Left lung (tissue), 4 donors: ENCODE measurements at regions not wholly inside any gene's neighbourhood (a gene's known extent, or its start where the extent isn't known, plus 50 kb on each side); places are given as distances from the start of the nearest gene placed in this dataset.

ENCODE experiments used
- ATAC-seq: fragments of 200-7000 bp; cut with Tn5 transposase; one replicate; pipeline ENCODE4 v1.9.1; 2020; ENCODE audit warnings: moderate library complexity
- DNase-seq, 4 donors: peaks; one replicate each; pipeline ENCODE4 v3.0.0-alpha.2; 2013 to 2020
- H3K27ac ChIP-seq, 2 donors: fragments of 200-600 bp; sonication (generic) in 1 of 2; one replicate each; pipeline versions ENCODE4 v1.5.0 to v1.8.0; 2020 to 2021
- H3K27me3 ChIP-seq, 2 donors: fragments of 200-600 bp; sonication (generic) in 1 of 2; one replicate each; pipeline versions ENCODE4 v1.5.0 to v1.8.0; 2020 to 2021
- H3K36me3 ChIP-seq, 2 donors: fragments of 200-600 bp; sonication (generic) in 1 of 2; one replicate each; pipeline versions ENCODE4 v1.5.0 to v1.8.0; 2020 to 2021
- H3K4me1 ChIP-seq, 2 donors: fragments of 200-600 bp; one replicate each; pipeline ENCODE4 v1.8.0; 2021
- H3K4me3 ChIP-seq, 2 donors: fragments of 200-600 bp; sonication (generic) in 1 of 2; one replicate each; pipeline versions ENCODE4 v1.5.0 to v1.8.0; 2020 to 2021; ENCODE audit warnings: mild to moderate bottlenecking in 1 of 2
- H3K9me3 ChIP-seq, 2 donors: fragments of 200-600 bp; sonication (generic) in 1 of 2; one replicate each; pipeline versions ENCODE4 v1.5.0 to v1.8.0; 2020 to 2021
- intact Hi-C, 2 donors: fragments of 100-400 bp; cut with DNase I; formaldehyde crosslinking; loops; one replicate each; pipeline versions ENCODE4 v1.11.2 to v1.14.2; 2022
- TF ChIP-seq, protein P1 (sequence below), 2 donors: fragments of 200-600 bp; sonication (generic) in 1 of 2; IDR thresholded peaks; one replicate each; pipeline versions ENCODE4 v1.5.0 to v1.8.0; 2021; ENCODE audit warnings: antibody characterized with exemption in 2 of 2
- donor health status: DM: no; HTN: yes; CAD: no.
- donor health status: DM: no; HTN: no; CAD: no.

- H3K27me3 ChIP-seq, result no peaks in the 10 kb centered on the region
- ATAC-seq, result no peak
- no peak overlapping the region for H3K27ac ChIP-seq
- H3K36me3 ChIP-seq, result no peaks in the 10 kb centered on the region
- TF ChIP-seq, protein P1, sequence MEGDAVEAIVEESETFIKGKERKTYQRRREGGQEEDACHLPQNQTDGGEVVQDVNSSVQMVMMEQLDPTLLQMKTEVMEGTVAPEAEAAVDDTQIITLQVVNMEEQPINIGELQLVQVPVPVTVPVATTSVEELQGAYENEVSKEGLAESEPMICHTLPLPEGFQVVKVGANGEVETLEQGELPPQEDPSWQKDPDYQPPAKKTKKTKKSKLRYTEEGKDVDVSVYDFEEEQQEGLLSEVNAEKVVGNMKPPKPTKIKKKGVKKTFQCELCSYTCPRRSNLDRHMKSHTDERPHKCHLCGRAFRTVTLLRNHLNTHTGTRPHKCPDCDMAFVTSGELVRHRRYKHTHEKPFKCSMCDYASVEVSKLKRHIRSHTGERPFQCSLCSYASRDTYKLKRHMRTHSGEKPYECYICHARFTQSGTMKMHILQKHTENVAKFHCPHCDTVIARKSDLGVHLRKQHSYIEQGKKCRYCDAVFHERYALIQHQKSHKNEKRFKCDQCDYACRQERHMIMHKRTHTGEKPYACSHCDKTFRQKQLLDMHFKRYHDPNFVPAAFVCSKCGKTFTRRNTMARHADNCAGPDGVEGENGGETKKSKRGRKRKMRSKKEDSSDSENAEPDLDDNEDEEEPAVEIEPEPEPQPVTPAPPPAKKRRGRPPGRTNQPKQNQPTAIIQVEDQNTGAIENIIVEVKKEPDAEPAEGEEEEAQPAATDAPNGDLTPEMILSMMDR (IDR thresholded peaks at IDR 0.05), result no peak
- H3K4me1 ChIP-seq, result peaks cover 0 to 3% of the 10 kb centered on the region in 2 donors
- intact Hi-C loops, result no loop called here
- H3K9me3 ChIP-seq, result no peaks in the 10 kb centered on the region
- no peak overlapping the region for H3K4me3 ChIP-seq
- DNase-seq, result no peak
Measured at GRCh38 chr2:48851161-48851560, 95.6 kb upstream of the LHCGR start.

DNA sequence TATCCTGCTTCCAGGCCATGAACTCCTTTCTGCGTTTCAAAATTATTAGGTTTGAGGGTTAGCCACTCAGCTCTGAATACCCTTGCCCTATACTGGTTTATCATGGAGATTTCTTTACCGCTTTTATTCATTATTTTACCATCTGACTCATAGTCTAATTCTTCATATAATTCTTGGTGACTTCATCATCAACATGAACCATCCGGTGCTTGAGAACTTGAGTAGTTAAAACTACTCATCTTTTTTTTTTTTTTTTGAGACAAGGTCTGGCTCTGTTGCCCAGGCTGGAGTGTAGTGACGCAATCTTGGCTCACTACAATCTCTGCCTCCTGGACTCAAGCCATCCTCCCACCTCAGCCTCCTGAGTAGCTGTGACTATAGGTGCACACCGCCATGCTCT is 94.2 kb upstream of the LHCGR start:
- no peaks in the 10 kb centered on the region for H3K27me3 ChIP-seq
- no peaks in the 10 kb centered on the region for H3K36me3 ChIP-seq
- ATAC-seq, result peak; percentile 42
- H3K27ac ChIP-seq, result no peak overlapping the region
- intact Hi-C loops, result no loop called here
- peaks cover 0 to 4% of the 10 kb centered on the region in 2 donors for H3K4me1 ChIP-seq
- H3K4me3 ChIP-seq, result no peak overlapping the region
- DNase-seq, result no peak
- TF ChIP-seq, protein P1 (IDR thresholded peaks at IDR 0.05), result no peak
- H3K9me3 ChIP-seq, result no peaks in the 10 kb centered on the region

GRCh38 chr2:48845684-48846083 is 90.2 kb upstream of the LHCGR start:
- H3K4me1 ChIP-seq, result peaks cover 0 to 4% of the 10 kb centered on the region in 2 donors
- H3K36me3 ChIP-seq, result no peaks in the 10 kb centered on the region
- no peak overlapping the region for H3K4me3 ChIP-seq
- no peak for ATAC-seq
- no peaks in the 10 kb centered on the region for H3K9me3 ChIP-seq
- no peaks in the 10 kb centered on the region for H3K27me3 ChIP-seq
- intact Hi-C loops, result no loop called here
- H3K27ac ChIP-seq, result no peak overlapping the region
- no peak for DNase-seq
- TF ChIP-seq, protein P1 (IDR thresholded peaks at IDR 0.05), result no peak

GRCh38 chr2:48844417-48845155 is 89.1 kb upstream of the LHCGR start:
- H3K9me3 ChIP-seq, result no peaks in the 10 kb centered on the region
- no peaks in the 10 kb centered on the region for H3K27me3 ChIP-seq
- no peak overlapping the region for H3K27ac ChIP-seq
- intact Hi-C loops, result no loop called here
- H3K4me3 ChIP-seq, result no peak overlapping the region
- H3K4me1 ChIP-seq, result peaks cover 0 to 4% of the 10 kb centered on the region in 2 donors
- ATAC-seq, result no peak
- TF ChIP-seq, protein P1 (IDR thresholded peaks at IDR 0.05), result no peak
- no peak for DNase-seq
- H3K36me3 ChIP-seq, result no peaks in the 10 kb centered on the region

DNA sequence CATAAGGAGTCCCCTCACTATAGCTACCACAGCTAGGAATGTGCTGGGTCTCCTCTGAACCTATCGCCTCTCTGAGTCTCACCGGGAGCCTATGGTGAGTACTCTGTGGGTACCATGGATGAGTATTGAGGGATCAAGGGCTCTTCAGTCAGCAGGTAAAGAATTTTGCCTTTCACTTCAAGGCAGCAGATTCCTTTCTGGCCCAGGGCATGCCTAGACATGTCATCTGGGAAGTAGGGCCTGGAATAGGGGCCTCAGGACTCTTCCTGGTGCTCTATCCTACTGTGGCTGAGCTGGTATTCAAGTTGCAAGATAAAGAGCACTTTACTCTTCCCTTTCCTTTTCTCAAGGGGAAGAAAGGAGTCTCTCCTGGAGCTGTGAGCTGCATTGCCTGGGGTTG is 85.6 kb upstream of the LHCGR start:
- no peak for ATAC-seq
- TF ChIP-seq, protein P1 (IDR thresholded peaks at IDR 0.05), result no peak

More for the DNA sequence above, 85.6 kb upstream of the LHCGR start:
- Histone ChIP-seq H3K27ac (no peak overlapping the region), H3K4me3 (no peak overlapping the region), H3K4me1 (peaks cover 0 to 4% of the 10 kb centered on the region in 2 donors), H3K27me3 (no peaks in the 10 kb centered on the region), H3K9me3 (no peaks in the 10 kb centered on the region), H3K36me3 (no peaks in the 10 kb centered on the region)
- no peak for DNase-seq
- intact Hi-C loops, result no loop called here
